Gastroesophageal sphincter (tissue), 3 donors: ENCODE measurements at regions not wholly inside any gene's neighbourhood (a gene's known extent, or its start where the extent isn't known, plus 50 kb on each side); places are given as distances from the start of the nearest gene placed in this dataset.

Source experiments
- CTCF ChIP-seq, 4 experiments: fragments of 200-600 bp in 2 of 4; fragments of 450-650 bp in 2 of 4; sonication (generic) in 1 of 4; IDR thresholded peaks; one replicate each; pipeline ENCODE4 v1.5.1; 2017 to 2019; ENCODE audit warnings: antibody characterized with exemption in 4 of 4, mild to moderate bottlenecking in 2 of 4, moderate library complexity in 2 of 4
- EP300 ChIP-seq: sonication (generic); formaldehyde crosslinking; IDR thresholded peaks from one replicate; pipeline ENCODE4 v1.6.1; 2017; ENCODE audit warnings: antibody characterized with exemption, mild to moderate bottlenecking
- POLR2A ChIP-seq, 2 donors: fragments of 450-650 bp; IDR thresholded peaks; one replicate each; pipeline ENCODE4 v1.6.1; 2017; ENCODE audit warnings: antibody characterized with exemption in 2 of 2, mild to moderate bottlenecking in 2 of 2, moderate library complexity in 1 of 2
- POLR2AphosphoS5 ChIP-seq: sonication (generic); formaldehyde crosslinking; IDR thresholded peaks from one replicate; pipeline ENCODE4 v1.6.1; 2017; ENCODE audit warnings: antibody characterized with exemption

- TF ChIP-seq CTCF (IDR thresholded peaks at IDR 0.05) (no peak), POLR2A (IDR thresholded peaks at IDR 0.05) (no peak), POLR2AphosphoS5 (no peak), EP300 (no peak)
Observed at GRCh38 chr2:5946225-5947115, 254.3 kb downstream of the SOX11 start.
